22Rv1 (cell line): ENCODE measurements at regions not wholly inside any gene's neighbourhood (a gene's known extent, or its start where the extent isn't known, plus 50 kb on each side); places are given as distances from the start of the nearest gene placed in this dataset.
"Not testable (repeated sequence)": the region's sequence is repeated elsewhere in the genome, so short reads cannot be mapped to it uniquely, and the experiment has no call there.

Experiments used
- CTCF ChIP-seq: fragments of 450-650 bp; IDR thresholded peaks from 2 replicates; pipeline ENCODE4 v1.5.1; 2017; ENCODE audit warnings: mild to moderate bottlenecking
- ZFX ChIP-seq: fragments of 450-650 bp; IDR thresholded peaks from 2 replicates; pipeline ENCODE4 v1.6.1; 2017; ENCODE audit warnings: antibody characterized with exemption, borderline replicate concordance

- TF ChIP-seq CTCF, ZFX: not testable (repeated sequence)
Measured at GRCh38 chr14:85830549-85830948, 300.6 kb downstream of the FLRT2 start.
